Smooth muscle cell (in vitro differentiated cells): ENCODE measurements at regions not wholly inside any gene's neighbourhood (a gene's known extent, or its start where the extent isn't known, plus 50 kb on each side); places are given as distances from the start of the nearest gene placed in this dataset.
"Not testable (repeated sequence)": the region's sequence is repeated elsewhere in the genome, so short reads cannot be mapped to it uniquely, and the experiment has no call there.

Experiments used
- DNase-seq: peaks from one replicate; lab custom pipeline; 2025; ENCODE audit not compliant: unreplicated experiment; lab: John Stamatoyannopoulos, UW
- H2AFZ ChIP-seq: fragments of 200-600 bp; sonication (generic); 2 replicates; pipeline ENCODE4 v1.6.0; 2016; ENCODE audit warnings: antibody characterized with exemption, low read depth, mild to moderate bottlenecking
- H3F3A ChIP-seq: fragments of 200-600 bp; sonication (generic); 2 replicates; pipeline ENCODE4 v1.6.0; 2017; ENCODE audit warnings: antibody characterized with exemption, low read depth
- H3K27ac ChIP-seq: fragments of 200-600 bp; sonication (generic); 2 replicates; pipeline ENCODE4 v1.5.1; 2016; ENCODE audit warnings: low read depth, mild to moderate bottlenecking
- H3K27me3 ChIP-seq: fragments of 200-600 bp; sonication (generic); 2 replicates; pipeline ENCODE4 v1.6.1; 2016; ENCODE audit warnings: low read depth, mild to moderate bottlenecking
- H3K36me3 ChIP-seq: fragments of 200-600 bp; sonication (generic); 2 replicates; pipeline ENCODE4 v1.5.1; 2016; ENCODE audit warnings: low read depth
- H3K4me1 ChIP-seq: fragments of 200-600 bp; sonication (generic); 2 replicates; pipeline ENCODE4 v1.5.1; 2016; ENCODE audit warnings: low read depth
- H3K4me2 ChIP-seq: fragments of 200-600 bp; sonication (generic); 2 replicates; pipeline ENCODE4 v1.6.0; 2016; ENCODE audit warnings: mild to moderate bottlenecking
- H3K4me3 ChIP-seq: fragments of 200-600 bp; sonication (generic); 2 replicates; pipeline ENCODE4 v1.5.1; 2016; ENCODE audit warnings: mild to moderate bottlenecking
- H3K79me2 ChIP-seq: fragments of 200-600 bp; sonication (generic); 2 replicates; pipeline ENCODE4 v1.6.0; 2016; ENCODE audit warnings: low read depth, mild to moderate bottlenecking
- H3K9ac ChIP-seq: fragments of 200-600 bp; sonication (generic); 2 replicates; pipeline ENCODE4 v1.6.0; 2016; ENCODE audit warnings: low read depth
- H3K9me3 ChIP-seq: fragments of 200-600 bp; sonication (generic); replicated peaks from 2 replicates; pipeline ENCODE4 v1.5.1; 2016; ENCODE audit warnings: low read depth
- H4K20me1 ChIP-seq: fragments of 200-600 bp; sonication (generic); 2 replicates; pipeline ENCODE4 v1.6.0; 2016; ENCODE audit warnings: low read depth
- WGBS: methylation state at CpG from one replicate; pipeline ENCODE4 v1.1.7; 2016; ENCODE audit warnings: low lambda C conversion rate; 5-methylcytosine and 5-hydroxymethylcytosine counted together
- TF ChIP-seq, protein P1 (sequence below): fragments of 200-600 bp; sonication (generic); IDR thresholded peaks from 2 replicates; pipeline ENCODE4 v1.5.1; 2017; ENCODE audit warnings: borderline replicate concordance, mild to moderate bottlenecking, antibody characterized with exemption; ENCODE audit not compliant: insufficient read depth, poor library complexity, severe bottlenecking

- H3K4me3 ChIP-seq: no peak overlapping the region
- H4K20me1 ChIP-seq: no peaks in the 10 kb centered on the region
- TF ChIP-seq, protein P1, sequence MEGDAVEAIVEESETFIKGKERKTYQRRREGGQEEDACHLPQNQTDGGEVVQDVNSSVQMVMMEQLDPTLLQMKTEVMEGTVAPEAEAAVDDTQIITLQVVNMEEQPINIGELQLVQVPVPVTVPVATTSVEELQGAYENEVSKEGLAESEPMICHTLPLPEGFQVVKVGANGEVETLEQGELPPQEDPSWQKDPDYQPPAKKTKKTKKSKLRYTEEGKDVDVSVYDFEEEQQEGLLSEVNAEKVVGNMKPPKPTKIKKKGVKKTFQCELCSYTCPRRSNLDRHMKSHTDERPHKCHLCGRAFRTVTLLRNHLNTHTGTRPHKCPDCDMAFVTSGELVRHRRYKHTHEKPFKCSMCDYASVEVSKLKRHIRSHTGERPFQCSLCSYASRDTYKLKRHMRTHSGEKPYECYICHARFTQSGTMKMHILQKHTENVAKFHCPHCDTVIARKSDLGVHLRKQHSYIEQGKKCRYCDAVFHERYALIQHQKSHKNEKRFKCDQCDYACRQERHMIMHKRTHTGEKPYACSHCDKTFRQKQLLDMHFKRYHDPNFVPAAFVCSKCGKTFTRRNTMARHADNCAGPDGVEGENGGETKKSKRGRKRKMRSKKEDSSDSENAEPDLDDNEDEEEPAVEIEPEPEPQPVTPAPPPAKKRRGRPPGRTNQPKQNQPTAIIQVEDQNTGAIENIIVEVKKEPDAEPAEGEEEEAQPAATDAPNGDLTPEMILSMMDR: no peak
- no peaks in the 10 kb centered on the region for H3K4me1 ChIP-seq
- H3K9me3 ChIP-seq: no peaks in the 10 kb centered on the region
- no peaks in the 10 kb centered on the region for H3K79me2 ChIP-seq
- DNase-seq: no peak
- no peak overlapping the region for H3K9ac ChIP-seq
- WGBS: 76% methylated on average over 2 of the region's 2 CpGs
- no peak overlapping the region for H3K27ac ChIP-seq
- H3K4me2 ChIP-seq: no peak overlapping the region
- no peak overlapping the region for H2AFZ ChIP-seq
- no peaks in the 10 kb centered on the region for H3F3A ChIP-seq
- H3K27me3 ChIP-seq: no peaks in the 10 kb centered on the region
- H3K36me3 ChIP-seq: no peaks in the 10 kb centered on the region
These were observed 298.8 kb downstream of the FAM72C start for GRCh38 chr1:143672983-143673382.

DNA sequence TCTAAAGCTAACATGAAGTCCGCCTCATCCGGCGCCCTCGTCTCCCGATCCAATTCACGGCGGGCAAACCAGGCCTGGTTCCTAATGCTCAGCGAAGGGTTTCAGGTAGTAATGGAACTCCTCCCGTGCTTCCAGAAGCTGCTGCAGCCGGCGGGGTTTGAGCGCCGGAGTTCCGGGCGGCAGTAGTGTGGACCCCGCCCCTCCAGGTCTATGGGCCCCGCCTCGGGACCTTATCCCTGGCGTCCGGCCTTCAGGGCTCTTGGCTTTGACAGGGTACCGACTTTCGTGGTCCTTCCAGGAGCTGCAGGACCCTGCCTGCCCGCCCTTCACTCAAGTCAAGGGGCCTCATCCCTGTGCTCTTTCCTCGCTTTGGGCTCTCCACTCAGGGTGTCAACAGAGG lies 304.1 kb downstream of the FAM72C start:
- Histone ChIP-seq H2AFZ (no peak overlapping the region), H3F3A (no peaks in the 10 kb centered on the region), H3K27ac (no peak overlapping the region), H3K4me3 (no peak overlapping the region), H3K4me1 (no peaks in the 10 kb centered on the region), H4K20me1 (no peaks in the 10 kb centered on the region), H3K9ac (no peak overlapping the region), H3K4me2 (no peak overlapping the region), H3K79me2 (no peaks in the 10 kb centered on the region), H3K9me3 (no peaks in the 10 kb centered on the region), H3K27me3 (no peaks in the 10 kb centered on the region), H3K36me3 (no peaks in the 10 kb centered on the region)
- WGBS: 89% methylated on average over 24 of the region's 24 CpGs
- DNase-seq: no peak
- TF ChIP-seq, protein P1: no peak

DNA sequence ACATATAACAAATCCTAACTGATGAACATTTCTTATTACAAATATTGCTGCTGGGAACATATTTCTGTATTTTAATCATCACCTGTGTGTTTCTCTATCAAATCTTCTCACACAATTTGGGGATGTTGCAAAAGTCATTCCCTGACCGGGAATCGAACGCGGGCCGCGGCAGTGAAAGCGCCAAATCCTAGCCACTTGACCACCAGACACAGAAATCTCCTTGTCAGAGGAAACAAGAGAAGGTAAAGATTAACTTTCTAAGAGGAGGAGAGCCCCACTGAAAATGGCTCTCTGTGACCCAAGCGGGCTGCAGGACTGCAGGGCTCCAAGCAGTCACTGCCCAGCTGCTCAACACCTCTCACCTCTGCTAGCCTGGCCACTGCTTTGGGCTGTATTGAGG lies 304.9 kb downstream of the FAM72C start:
- Histone ChIP-seq H3K27ac (no peak overlapping the region), H3K79me2 (no peaks in the 10 kb centered on the region), H3F3A (no peaks in the 10 kb centered on the region), H3K27me3 (no peaks in the 10 kb centered on the region), H2AFZ (no peak overlapping the region), H3K9ac (no peak overlapping the region), H3K36me3 (no peaks in the 10 kb centered on the region), H4K20me1 (no peaks in the 10 kb centered on the region), H3K9me3 (no peaks in the 10 kb centered on the region), H3K4me3 (no peak overlapping the region), H3K4me1 (no peaks in the 10 kb centered on the region), H3K4me2 (no peak overlapping the region)
- DNase-seq: no peak
- WGBS: 83% methylated on average over 8 of the region's 8 CpGs
- TF ChIP-seq, protein P1: no peak

GRCh38 chr1:143665606-143666005 lies 306.2 kb downstream of the FAM72C start:
- TF ChIP-seq, protein P1: no peak
- no peaks in the 10 kb centered on the region for H3K36me3 ChIP-seq
- 73% methylated on average over 9 of the region's 9 CpGs for WGBS

DNA sequence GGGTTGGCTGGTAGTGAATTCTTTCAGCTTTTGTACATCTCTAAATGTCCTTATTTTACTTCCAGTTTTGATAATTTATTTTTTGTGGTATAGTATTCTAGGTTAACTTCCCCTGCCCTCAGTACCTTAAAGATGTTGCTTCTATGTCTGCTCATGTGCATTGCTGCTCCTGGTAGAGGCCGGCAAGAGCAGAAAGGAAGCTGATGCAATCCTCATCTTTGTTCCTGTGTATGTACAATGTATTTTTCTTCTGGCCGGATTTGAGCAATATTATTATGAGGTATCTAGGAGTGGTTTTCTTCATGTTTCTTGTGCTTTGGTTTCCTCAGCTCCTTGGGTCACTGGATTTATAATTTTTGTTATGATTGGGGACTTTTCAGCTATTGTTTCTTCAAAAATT lies 308.7 kb downstream of the FAM72C start:
- WGBS: 82% methylated on average over 2 of the region's 2 CpGs
- DNase-seq, H3K27ac ChIP-seq, H3K27me3 ChIP-seq, H3K9me3 ChIP-seq, H3K79me2 ChIP-seq, H3K36me3 ChIP-seq, H3K4me1 ChIP-seq, H3K9ac ChIP-seq, H2AFZ ChIP-seq, H4K20me1 ChIP-seq, H3K4me2 ChIP-seq, H3K4me3 ChIP-seq, H3F3A ChIP-seq: not testable (repeated sequence)

More at GRCh38 chr1:143665606-143666005, 306.2 kb downstream of the FAM72C start:
- H3K79me2 ChIP-seq: no peaks in the 10 kb centered on the region
- DNase-seq: no peak
- no peak overlapping the region for H3K4me2 ChIP-seq
- no peak overlapping the region for H3K9ac ChIP-seq
- H3K4me3 ChIP-seq: no peak overlapping the region
- no peaks in the 10 kb centered on the region for H3K4me1 ChIP-seq
- no peak overlapping the region for H3K27ac ChIP-seq
- no peaks in the 10 kb centered on the region for H4K20me1 ChIP-seq
- H2AFZ ChIP-seq: no peak overlapping the region
- no peaks in the 10 kb centered on the region for H3F3A ChIP-seq
- H3K9me3 ChIP-seq: no peaks in the 10 kb centered on the region
- no peaks in the 10 kb centered on the region for H3K27me3 ChIP-seq
